ENCODE measurements at regions not wholly inside any gene's neighbourhood (a gene's known extent, or its start where the extent isn't known, plus 50 kb on each side); places are given as distances from the start of the nearest gene placed in this dataset.
"Not testable (repeated sequence)": the region's sequence is repeated elsewhere in the genome, so short reads cannot be mapped to it uniquely, and the experiment has no call there.

DNA sequence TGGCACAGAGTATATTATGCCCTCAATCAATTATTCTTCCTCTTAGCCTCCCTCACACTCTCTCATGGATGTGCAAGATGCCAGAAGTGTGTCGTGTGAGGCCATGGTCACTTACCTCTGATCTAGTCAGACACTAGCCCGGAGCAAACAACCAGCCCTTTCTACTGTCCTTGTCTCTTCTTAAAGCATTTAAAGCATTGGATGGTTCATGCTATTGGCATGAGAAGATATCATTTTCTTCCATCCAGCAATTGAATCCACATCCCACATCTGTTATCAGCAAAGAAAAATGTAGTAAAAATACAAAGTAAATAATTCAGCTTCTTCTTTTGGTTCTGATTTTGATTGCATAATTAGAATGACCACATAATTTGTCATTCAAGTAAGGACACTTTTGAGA, 267.2 kb upstream of the ACO1 start:
- Histone ChIP-seq H3K36me3 (no peaks in the 10 kb centered on the region), H3K27ac (no peak overlapping the region), H3K4me3 (no peak overlapping the region), H3K27me3 (no peaks in the 10 kb centered on the region), H3K9me3 (no peaks in the 10 kb centered on the region), H3K4me1 (ENCODE audit: insufficient read depth) (no peaks in the 10 kb centered on the region)
- no peak for DNase-seq
- intact Hi-C loops (cut with DNase I), result no loop called here
- 79 to 84% (median 79%) methylated on average over 2 of the region's 2 CpGs for WGBS, 3 donors
- TF ChIP-seq CTCF (IDR thresholded peaks at IDR 0.05) (no peak), POLR2A (IDR thresholded peaks at IDR 0.05) (no peak), EP300 (IDR thresholded peaks at IDR 0.05) (no peak)

- Histone ChIP-seq H3K4me1 (ENCODE audit: insufficient read depth) (no peaks in the 10 kb centered on the region), H3K36me3 (no peaks in the 10 kb centered on the region), H3K9me3 (no peaks in the 10 kb centered on the region), H3K27me3 (no peaks in the 10 kb centered on the region), H3K27ac (no peak overlapping the region), H3K4me3 (no peak overlapping the region)
- DNase-seq, result no peak
- intact Hi-C loops (cut with DNase I), result no loop called here
- TF ChIP-seq POLR2A (IDR thresholded peaks at IDR 0.05), result no peak
- TF ChIP-seq EP300 (IDR thresholded peaks at IDR 0.05), result no peak
- TF ChIP-seq CTCF (IDR thresholded peaks at IDR 0.05), result no peak
- 94 to 100% (median 98%) methylated on average over 1 to 3 of the region's 3 CpGs for WGBS, 3 donors
Measured at GRCh38 chr9:32128546-32128945, 255.9 kb upstream of the ACO1 start.

- intact Hi-C loops (cut with DNase I); H3K4me3 ChIP-seq; H3K27ac ChIP-seq; DNase-seq; H3K36me3 ChIP-seq; H3K27me3 ChIP-seq; H3K4me1 ChIP-seq (ENCODE audit: insufficient read depth); H3K9me3 ChIP-seq: not testable (repeated sequence)
- 66 to 96% (median 94%) methylated on average over 2 of the region's 2 CpGs for WGBS, 3 donors
Measured at GRCh38 chr9:32130709-32131108, 253.7 kb upstream of the ACO1 start.

GRCh38 chr9:32136700-32137339, 247.6 kb upstream of the ACO1 start:
- Histone ChIP-seq H3K27ac (no peak overlapping the region), H3K4me3 (no peak overlapping the region), H3K9me3 (no peaks in the 10 kb centered on the region), H3K27me3 (no peaks in the 10 kb centered on the region), H3K36me3 (no peaks in the 10 kb centered on the region), H3K4me1 (ENCODE audit: insufficient read depth) (peaks cover 4% of the 10 kb centered on the region)
- 73 to 78% (median 76%) methylated on average over 3 of the region's 3 CpGs for WGBS, 3 donors
- no peak for TF ChIP-seq POLR2A (IDR thresholded peaks at IDR 0.05)
- no peak for TF ChIP-seq EP300 (IDR thresholded peaks at IDR 0.05)
- no peak for TF ChIP-seq CTCF (IDR thresholded peaks at IDR 0.05)
- intact Hi-C loops (cut with DNase I), result no loop called here
- DNase-seq, result no peak

DNA sequence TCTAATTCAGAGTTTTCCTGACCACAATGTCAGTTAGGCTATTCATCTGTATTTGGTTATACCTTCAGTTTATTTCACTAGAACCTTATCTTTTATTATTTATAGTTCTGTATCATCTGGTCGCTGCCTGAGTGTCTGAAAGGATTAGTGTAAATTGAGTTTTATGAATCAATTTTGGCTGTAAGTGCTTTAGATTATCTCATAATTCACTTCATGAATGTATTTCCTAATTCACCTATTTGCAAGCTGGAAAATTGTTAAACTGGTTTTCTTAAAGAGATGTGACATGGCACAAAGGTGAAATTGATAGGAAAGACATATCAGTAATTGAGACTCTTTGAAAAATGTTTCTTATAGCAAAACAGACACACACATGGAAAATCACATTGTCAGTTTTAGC, 242.4 kb upstream of the ACO1 start:
- 21 to 32% (median 31%) methylated on average over 1 of the region's 1 CpG for WGBS, 3 donors
- Histone ChIP-seq H3K4me1 (ENCODE audit: insufficient read depth) (peaks cover 4% of the 10 kb centered on the region), H3K27me3 (no peaks in the 10 kb centered on the region), H3K27ac (no peak overlapping the region), H3K36me3 (no peaks in the 10 kb centered on the region), H3K9me3 (no peaks in the 10 kb centered on the region), H3K4me3 (no peak overlapping the region)
- intact Hi-C loops (cut with DNase I), result no loop called here
- TF ChIP-seq POLR2A (IDR thresholded peaks at IDR 0.05) (no peak), CTCF (IDR thresholded peaks at IDR 0.05) (no peak), EP300 (IDR thresholded peaks at IDR 0.05) (no peak)
- no peak for DNase-seq

DNA sequence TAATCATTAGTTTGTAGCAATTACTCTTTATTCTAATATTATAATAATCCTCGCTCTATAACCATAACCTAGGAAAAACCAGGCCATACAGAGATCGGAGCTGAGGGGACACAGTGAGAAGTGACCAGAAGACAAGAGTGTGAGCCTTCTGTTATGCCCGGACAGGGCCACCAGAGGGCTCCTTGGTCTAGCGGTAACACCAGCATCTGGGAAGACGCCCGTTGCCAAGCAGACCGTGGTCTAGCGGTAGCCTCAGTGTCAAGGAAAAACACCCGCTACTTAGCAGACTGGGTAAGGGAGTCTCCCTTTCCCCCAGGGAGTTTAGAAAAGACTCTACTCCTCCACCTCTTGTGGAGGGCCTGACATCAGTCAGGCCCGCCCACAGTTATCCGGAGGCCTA, 235.9 kb upstream of the ACO1 start:
- H3K4me3 ChIP-seq; H3K4me1 ChIP-seq (ENCODE audit: insufficient read depth); DNase-seq; intact Hi-C loops (cut with DNase I); H3K27me3 ChIP-seq; H3K27ac ChIP-seq; H3K9me3 ChIP-seq; H3K36me3 ChIP-seq: not testable (repeated sequence)
- WGBS, 3 donors, result 88 to 92% (median 89%) methylated on average over 11 of the region's 11 CpGs

Data from ovary (tissue), 7 donors.